Glutamatergic neuron (in vitro differentiated cells): ENCODE measurements at regions not wholly inside any gene's neighbourhood (a gene's known extent, or its start where the extent isn't known, plus 50 kb on each side); places are given as distances from the start of the nearest gene placed in this dataset.

ENCODE experiments used
- DNase-seq: peaks from one replicate; pipeline ENCODE4 v3.0.0; 2022
- H3K27ac Mint-ChIP-seq: one replicate; pipeline ENCODE4 v1.8.0; 2020; ENCODE audit warnings: mild to moderate bottlenecking, mixed read lengths, inconsistent platforms; ENCODE audit not compliant: unreplicated experiment
- H3K27me3 Mint-ChIP-seq: one replicate; pipeline ENCODE4 v1.8.0; 2020; ENCODE audit warnings: mild to moderate bottlenecking, moderate library complexity, mixed read lengths, inconsistent platforms; ENCODE audit not compliant: unreplicated experiment
- H3K36me3 Mint-ChIP-seq: one replicate; pipeline ENCODE4 v1.8.0; 2020; ENCODE audit warnings: mild to moderate bottlenecking, mixed read lengths, inconsistent platforms; ENCODE audit not compliant: unreplicated experiment
- H3K4me1 Mint-ChIP-seq: one replicate; pipeline ENCODE4 v1.8.0; 2020; ENCODE audit warnings: mild to moderate bottlenecking, low read depth, mixed read lengths, inconsistent platforms; ENCODE audit not compliant: unreplicated experiment
- H3K4me3 Mint-ChIP-seq: one replicate; pipeline ENCODE4 v1.8.0; 2020; ENCODE audit warnings: mild to moderate bottlenecking, mixed read lengths, inconsistent platforms; ENCODE audit not compliant: unreplicated experiment
- H3K9me3 Mint-ChIP-seq: one replicate; pipeline ENCODE4 v1.8.0; 2020; ENCODE audit warnings: mild to moderate bottlenecking, moderate library complexity, mixed read lengths, inconsistent platforms; ENCODE audit not compliant: unreplicated experiment
- TF ChIP-seq, protein P1 (sequence below): fragments of 200-600 bp; sonication (generic); IDR thresholded peaks from one replicate; pipeline ENCODE4 v1.5.0; 2021; ENCODE audit not compliant: partially characterized antibody, unreplicated experiment

DNA sequence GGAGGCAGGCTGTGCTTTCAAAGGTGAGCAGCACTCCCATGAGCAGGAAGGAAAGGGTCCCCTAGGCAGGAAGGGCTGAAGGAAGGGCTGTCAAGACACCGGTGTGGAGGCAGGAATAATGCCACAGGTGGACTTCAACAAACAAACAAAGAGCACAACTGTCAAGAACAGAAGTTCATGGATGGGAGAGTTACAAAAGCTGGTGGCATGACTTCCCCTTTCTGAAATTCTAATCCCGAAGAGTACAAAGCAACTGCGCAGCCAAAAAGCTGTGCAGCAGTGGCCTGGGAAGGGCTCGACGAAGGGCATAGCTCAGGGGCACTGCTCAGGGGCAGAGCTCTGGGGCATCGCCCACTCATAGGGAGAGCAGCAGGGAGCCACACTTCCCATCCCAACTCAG lies 582.3 kb upstream of the DIPK2B start:
- H3K27me3 Mint-ChIP-seq = peaks cover 7% of the 10 kb centered on the region

DNA sequence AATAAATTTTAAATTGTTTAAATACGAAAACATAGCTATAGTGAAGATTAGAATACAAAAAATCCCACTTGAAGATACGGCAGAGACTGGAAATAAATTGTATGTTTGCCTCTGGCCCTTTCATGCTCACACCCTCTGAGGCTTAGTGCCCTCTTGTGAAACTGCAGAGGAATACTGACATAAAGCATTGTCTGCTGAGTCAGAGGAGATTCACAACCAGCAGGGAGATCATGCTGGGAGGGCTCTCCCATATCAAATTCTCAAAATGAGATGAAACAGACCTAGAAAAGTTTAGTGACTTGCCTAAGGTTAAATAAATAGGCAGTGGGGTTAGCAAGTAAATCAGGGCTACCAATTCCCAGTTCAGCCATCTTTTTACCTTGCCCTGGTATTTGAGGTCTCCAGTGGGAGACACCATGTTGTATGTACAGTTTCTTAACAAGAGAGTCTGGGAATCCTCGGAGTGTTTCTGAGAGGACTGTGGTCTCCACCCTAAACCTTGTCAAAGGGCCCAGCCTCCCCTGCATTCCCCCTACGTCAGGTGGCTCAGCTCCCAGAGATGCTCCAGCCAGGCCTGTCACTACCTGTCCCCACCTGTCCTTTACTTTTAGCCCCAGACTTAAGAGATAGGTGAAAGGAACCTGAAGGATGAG lies 581.4 kb upstream of the DIPK2B start:
- peaks cover 2% of the 10 kb centered on the region for H3K4me1 Mint-ChIP-seq
- H3K27ac Mint-ChIP-seq = no peak overlapping the region
- peaks cover 7% of the 10 kb centered on the region for H3K27me3 Mint-ChIP-seq
- H3K36me3 Mint-ChIP-seq = no peaks in the 10 kb centered on the region
- TF ChIP-seq, protein P1, sequence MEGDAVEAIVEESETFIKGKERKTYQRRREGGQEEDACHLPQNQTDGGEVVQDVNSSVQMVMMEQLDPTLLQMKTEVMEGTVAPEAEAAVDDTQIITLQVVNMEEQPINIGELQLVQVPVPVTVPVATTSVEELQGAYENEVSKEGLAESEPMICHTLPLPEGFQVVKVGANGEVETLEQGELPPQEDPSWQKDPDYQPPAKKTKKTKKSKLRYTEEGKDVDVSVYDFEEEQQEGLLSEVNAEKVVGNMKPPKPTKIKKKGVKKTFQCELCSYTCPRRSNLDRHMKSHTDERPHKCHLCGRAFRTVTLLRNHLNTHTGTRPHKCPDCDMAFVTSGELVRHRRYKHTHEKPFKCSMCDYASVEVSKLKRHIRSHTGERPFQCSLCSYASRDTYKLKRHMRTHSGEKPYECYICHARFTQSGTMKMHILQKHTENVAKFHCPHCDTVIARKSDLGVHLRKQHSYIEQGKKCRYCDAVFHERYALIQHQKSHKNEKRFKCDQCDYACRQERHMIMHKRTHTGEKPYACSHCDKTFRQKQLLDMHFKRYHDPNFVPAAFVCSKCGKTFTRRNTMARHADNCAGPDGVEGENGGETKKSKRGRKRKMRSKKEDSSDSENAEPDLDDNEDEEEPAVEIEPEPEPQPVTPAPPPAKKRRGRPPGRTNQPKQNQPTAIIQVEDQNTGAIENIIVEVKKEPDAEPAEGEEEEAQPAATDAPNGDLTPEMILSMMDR = no peak
- no peak overlapping the region for H3K4me3 Mint-ChIP-seq
- H3K9me3 Mint-ChIP-seq = peaks cover 2% of the 10 kb centered on the region
- no peak for DNase-seq

More for the DNA sequence above, 582.3 kb upstream of the DIPK2B start:
- Mint-ChIP-seq H3K4me1 (peaks cover 2% of the 10 kb centered on the region), H3K9me3 (peaks cover 2% of the 10 kb centered on the region), H3K36me3 (no peaks in the 10 kb centered on the region), H3K4me3 (no peak overlapping the region), H3K27ac (no peak overlapping the region)
- DNase-seq = no peak
- TF ChIP-seq, protein P1 = no peak

DNA sequence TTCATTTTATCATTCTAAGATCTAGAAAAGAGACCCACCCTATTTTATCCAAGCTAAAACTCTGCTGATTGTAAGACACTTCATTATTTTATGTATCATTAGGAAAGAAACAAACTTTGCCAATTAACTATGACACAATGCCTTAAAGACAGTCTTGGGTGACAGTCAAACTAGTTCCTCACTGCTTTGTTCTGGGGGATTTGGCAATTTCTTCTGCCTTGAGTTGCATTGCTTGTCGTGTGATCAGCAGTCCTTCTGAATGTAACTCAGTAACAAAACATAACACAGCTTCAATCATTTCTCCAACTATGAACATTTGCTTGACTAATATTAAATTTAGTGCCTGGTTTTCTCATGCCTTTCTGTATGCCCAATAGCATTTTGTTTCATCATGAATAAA lies 577.9 kb upstream of the DIPK2B start:
- Mint-ChIP-seq H3K4me3 (no peak overlapping the region), H3K36me3 (no peaks in the 10 kb centered on the region), H3K27me3 (peaks cover 5% of the 10 kb centered on the region), H3K27ac (no peak overlapping the region), H3K4me1 (peaks cover 2% of the 10 kb centered on the region), H3K9me3 (peaks cover 2% of the 10 kb centered on the region)
- no peak for DNase-seq
- TF ChIP-seq, protein P1 = no peak

DNA sequence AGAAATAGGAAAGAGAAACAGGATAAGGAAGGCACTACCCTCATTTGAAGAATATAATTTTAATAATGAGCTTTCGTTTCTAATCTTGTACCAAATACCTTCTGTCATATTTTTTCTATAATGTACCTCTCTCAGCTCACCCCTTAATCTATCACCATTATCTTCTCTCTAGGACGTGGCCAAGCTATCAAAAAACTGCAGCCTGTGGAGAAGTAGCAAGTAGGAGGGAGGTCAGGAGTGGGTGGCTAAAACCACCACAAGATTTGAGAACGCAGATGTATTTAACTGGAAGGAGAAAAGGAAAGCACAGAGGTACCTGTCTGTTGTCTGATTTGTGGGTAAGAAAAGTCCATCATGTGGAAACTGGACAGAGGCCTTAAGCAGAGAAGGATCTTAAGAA lies 576.7 kb upstream of the DIPK2B start:
- H3K36me3 Mint-ChIP-seq = no peaks in the 10 kb centered on the region

DNA sequence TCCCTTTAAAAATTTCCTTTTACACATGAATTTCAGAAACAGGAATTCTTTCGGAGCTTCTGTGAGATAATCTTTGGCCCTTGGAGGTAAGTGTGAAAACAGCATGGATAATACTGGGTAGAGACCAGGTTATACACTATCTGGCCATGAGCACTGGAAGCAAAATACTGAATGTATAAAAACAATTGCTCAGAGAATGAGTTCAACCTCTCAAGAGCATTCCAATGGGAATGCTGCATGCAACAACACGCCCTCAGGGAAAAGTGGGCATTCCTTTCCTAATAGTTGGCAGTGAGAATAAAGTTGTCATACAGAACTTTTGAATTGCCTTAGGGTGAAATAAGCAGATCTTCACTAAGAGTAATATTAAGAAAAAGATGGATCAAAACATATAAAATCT lies 574.8 kb upstream of the DIPK2B start:
- Mint-ChIP-seq H3K27ac (no peak overlapping the region), H3K4me1 (peaks cover 3% of the 10 kb centered on the region), H3K36me3 (no peaks in the 10 kb centered on the region), H3K27me3 (peaks cover 7% of the 10 kb centered on the region), H3K4me3 (no peak overlapping the region), H3K9me3 (peaks cover 2% of the 10 kb centered on the region)
- TF ChIP-seq, protein P1 = no peak
- no peak for DNase-seq

More for the DNA sequence above, 576.7 kb upstream of the DIPK2B start:
- Mint-ChIP-seq H3K9me3 (peaks cover 2% of the 10 kb centered on the region), H3K27ac (no peak overlapping the region), H3K4me1 (peaks cover under 1% of the 10 kb centered on the region), H3K4me3 (no peak overlapping the region), H3K27me3 (peaks cover 7% of the 10 kb centered on the region)
- TF ChIP-seq, protein P1 = no peak
- DNase-seq = no peak
